A549 (cell line): ENCODE measurements at regions not wholly inside any gene's neighbourhood (a gene's known extent, or its start where the extent isn't known, plus 50 kb on each side); places are given as distances from the start of the nearest gene placed in this dataset.

ENCODE experiments used
- BHLHE40 ChIP-seq: IDR thresholded peaks from 2 replicates; pipeline ENCODE4 v1.6.1; 2012; ENCODE audit warnings: low read depth, low read length, inconsistent platforms
- CTCF ChIP-seq: fragments of >200 bp; sonication (Bioruptor Twin); formaldehyde crosslinking; IDR thresholded peaks from 3 replicates; pipeline ENCODE4 v1.5.1; 2016
- EHF ChIP-seq: fragments of 250-450 bp; sonication (Bioruptor Pico); IDR thresholded peaks from 2 replicates; pipeline ENCODE4 v1.5.0; 2020; ENCODE audit warnings: mild to moderate bottlenecking
- ELK1 ChIP-seq: fragments of 150-350 bp; IDR thresholded peaks from 2 replicates; pipeline ENCODE4 v1.6.1; 2014; ENCODE audit warnings: low read depth, mild to moderate bottlenecking, low read length
- MAFK ChIP-seq: fragments of 450-650 bp; IDR thresholded peaks from 2 replicates; pipeline ENCODE4 v1.6.1; 2014; ENCODE audit not compliant: partially characterized antibody
- NR3C1 ChIP-seq: fragments of >200 bp; sonication (Bioruptor Twin); formaldehyde crosslinking; IDR thresholded peaks from 3 replicates; pipeline ENCODE4 v1.6.1; 2017
- POLR2A ChIP-seq: IDR thresholded peaks from 2 replicates; pipeline ENCODE4 v1.6.1; 2012; ENCODE audit warnings: mild to moderate bottlenecking, low read length
- RAD21 ChIP-seq, 2 experiments: fragments of >200 bp in 1 of 2; sonication (Bioruptor Twin) in 1 of 2; formaldehyde crosslinking in 1 of 2; IDR thresholded peaks in 1 of 2; conservative IDR thresholded peaks in 1 of 2; 2 replicates in 1 of 2; 3 replicates in 1 of 2; pipeline ENCODE4 v1.6.1; 2012 to 2018; ENCODE audit warnings: inconsistent platforms in 1 of 2
- REST ChIP-seq: fragments of 200-600 bp; sonication (generic); IDR thresholded peaks from 2 replicates; pipeline ENCODE4 v1.6.1; 2016; ENCODE audit warnings: antibody characterized with exemption, mild to moderate bottlenecking, moderate library complexity

- TF ChIP-seq MAFK, result no peak
- TF ChIP-seq CTCF, result no peak
- TF ChIP-seq EHF (CRISPR knock-in tag), result no peak
- no peak for TF ChIP-seq RAD21 (conservative IDR thresholded peaks at IDR 0.05 in 1 of 2, IDR thresholded peaks at IDR 0.05 in 1 of 2)
- no peak for TF ChIP-seq POLR2A
- TF ChIP-seq NR3C1, result no peak
- no peak for TF ChIP-seq REST
- no peak for TF ChIP-seq BHLHE40
- no peak for TF ChIP-seq ELK1
These were observed 100.2 kb downstream of the TNFSF18 start for GRCh38 chr1:172950528-172950927.
